GM23338 (cell line): ENCODE measurements at regions not wholly inside any gene's neighbourhood (a gene's known extent, or its start where the extent isn't known, plus 50 kb on each side); places are given as distances from the start of the nearest gene placed in this dataset.

Experiments
- CTCF ChIP-seq, 2 experiments: fragments of 200-600 bp in 1 of 2; sonication (generic) in 1 of 2; conservative IDR thresholded peaks; 2 replicates each; pipeline versions ENCODE4 v1.5.1 to v1.6.1; 2016 to 2017; ENCODE audit warnings: antibody characterized with exemption in 2 of 2, low read depth in 2 of 2, mild to moderate bottlenecking in 2 of 2, moderate library complexity in 1 of 2
- EZH2 ChIP-seq: fragments of 200-600 bp; sonication (generic); IDR thresholded peaks from one replicate; pipeline ENCODE4 v1.8.0; 2017; ENCODE audit warnings: antibody characterized with exemption, mild to moderate bottlenecking, low read depth; ENCODE audit not compliant: unreplicated experiment
- EZH2phosphoT487 ChIP-seq: fragments of 200-600 bp; sonication (generic); IDR thresholded peaks from one replicate; pipeline ENCODE4 v1.8.1; 2018; ENCODE audit warnings: antibody characterized with exemption; ENCODE audit not compliant: unreplicated experiment
- NANOG ChIP-seq: IDR thresholded peaks from 2 replicates; pipeline ENCODE4 v1.6.1; 2016; ENCODE audit warnings: antibody characterized with exemption, borderline replicate concordance
- POLR2AphosphoS5 ChIP-seq: IDR thresholded peaks from 2 replicates; pipeline ENCODE4 v1.6.1; 2016; ENCODE audit warnings: antibody characterized with exemption, low read depth
- TF ChIP-seq, protein P1 (sequence below): IDR thresholded peaks from one replicate; pipeline ENCODE4 v1.6.1; 2018; ENCODE audit warnings: antibody characterized with exemption; ENCODE audit not compliant: unreplicated experiment

GRCh38 chr20:51185861-51186260, 163.0 kb upstream of the KCNG1 start:
- TF ChIP-seq CTCF (conservative IDR thresholded peaks at IDR 0.05; ENCODE audit: low read depth in 2 of 2) (no peak), NANOG (no peak), EZH2phosphoT487 (no peak), POLR2AphosphoS5 (no peak), EZH2 (no peak)
- TF ChIP-seq, protein P1, sequence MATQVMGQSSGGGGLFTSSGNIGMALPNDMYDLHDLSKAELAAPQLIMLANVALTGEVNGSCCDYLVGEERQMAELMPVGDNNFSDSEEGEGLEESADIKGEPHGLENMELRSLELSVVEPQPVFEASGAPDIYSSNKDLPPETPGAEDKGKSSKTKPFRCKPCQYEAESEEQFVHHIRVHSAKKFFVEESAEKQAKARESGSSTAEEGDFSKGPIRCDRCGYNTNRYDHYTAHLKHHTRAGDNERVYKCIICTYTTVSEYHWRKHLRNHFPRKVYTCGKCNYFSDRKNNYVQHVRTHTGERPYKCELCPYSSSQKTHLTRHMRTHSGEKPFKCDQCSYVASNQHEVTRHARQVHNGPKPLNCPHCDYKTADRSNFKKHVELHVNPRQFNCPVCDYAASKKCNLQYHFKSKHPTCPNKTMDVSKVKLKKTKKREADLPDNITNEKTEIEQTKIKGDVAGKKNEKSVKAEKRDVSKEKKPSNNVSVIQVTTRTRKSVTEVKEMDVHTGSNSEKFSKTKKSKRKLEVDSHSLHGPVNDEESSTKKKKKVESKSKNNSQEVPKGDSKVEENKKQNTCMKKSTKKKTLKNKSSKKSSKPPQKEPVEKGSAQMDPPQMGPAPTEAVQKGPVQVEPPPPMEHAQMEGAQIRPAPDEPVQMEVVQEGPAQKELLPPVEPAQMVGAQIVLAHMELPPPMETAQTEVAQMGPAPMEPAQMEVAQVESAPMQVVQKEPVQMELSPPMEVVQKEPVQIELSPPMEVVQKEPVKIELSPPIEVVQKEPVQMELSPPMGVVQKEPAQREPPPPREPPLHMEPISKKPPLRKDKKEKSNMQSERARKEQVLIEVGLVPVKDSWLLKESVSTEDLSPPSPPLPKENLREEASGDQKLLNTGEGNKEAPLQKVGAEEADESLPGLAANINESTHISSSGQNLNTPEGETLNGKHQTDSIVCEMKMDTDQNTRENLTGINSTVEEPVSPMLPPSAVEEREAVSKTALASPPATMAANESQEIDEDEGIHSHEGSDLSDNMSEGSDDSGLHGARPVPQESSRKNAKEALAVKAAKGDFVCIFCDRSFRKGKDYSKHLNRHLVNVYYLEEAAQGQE: no peak
